ENCODE measurements at regions not wholly inside any gene's neighbourhood (a gene's known extent, or its start where the extent isn't known, plus 50 kb on each side); places are given as distances from the start of the nearest gene placed in this dataset.

- peak; percentile 70 for DNase-seq (ENCODE audit: low read depth, low spot score)
- in situ Hi-C loops (cut with HindIII; ENCODE audit: low sequenced_read_pairs): no loop called here
- no peak overlapping the region for H3K4me3 ChIP-seq (ENCODE audit: low read depth, low read length)
- no peak for TF ChIP-seq CTCF (IDR thresholded peaks at IDR 0.05; ENCODE audit: low read depth, low read length)
Measured at GRCh38 chr17:72510351-72511016, 389.7 kb downstream of the SOX9 start.

- DNase-seq (ENCODE audit: low read depth, low spot score): peak; percentile 42
- in situ Hi-C loops (cut with HindIII; ENCODE audit: low sequenced_read_pairs): no loop called here
- H3K4me3 ChIP-seq (ENCODE audit: low read depth, low read length): no peak overlapping the region
- no peak for TF ChIP-seq CTCF (IDR thresholded peaks at IDR 0.05; ENCODE audit: low read depth, low read length)
Measured at GRCh38 chr17:72511242-72511641, 390.4 kb downstream of the SOX9 start.

- DNase-seq (ENCODE audit: low read depth, low spot score): no peak
- in situ Hi-C loops (cut with HindIII; ENCODE audit: low sequenced_read_pairs): no loop called here
Measured at GRCh38 chr17:72511874-72512273, 391.1 kb downstream of the SOX9 start.

GRCh38 chr17:72512649-72513556, 392.1 kb downstream of the SOX9 start:
- TF ChIP-seq CTCF (IDR thresholded peaks at IDR 0.05; ENCODE audit: low read depth, low read length): no peak
- DNase-seq (ENCODE audit: low read depth, low spot score): no peak
- H3K4me3 ChIP-seq (ENCODE audit: low read depth, low read length): no peak overlapping the region
- in situ Hi-C loops (cut with HindIII; ENCODE audit: low sequenced_read_pairs): no loop called here

More at GRCh38 chr17:72511874-72512273, 391.1 kb downstream of the SOX9 start:
- TF ChIP-seq CTCF (IDR thresholded peaks at IDR 0.05; ENCODE audit: low read depth, low read length): no peak
- no peak overlapping the region for H3K4me3 ChIP-seq (ENCODE audit: low read depth, low read length)

- TF ChIP-seq CTCF (IDR thresholded peaks at IDR 0.05; ENCODE audit: low read depth, low read length): no peak
Measured at GRCh38 chr17:72514321-72514861, 393.6 kb downstream of the SOX9 start.

GRCh38 chr17:72514891-72515290, 394.1 kb downstream of the SOX9 start:
- TF ChIP-seq CTCF (IDR thresholded peaks at IDR 0.05; ENCODE audit: low read depth, low read length): no peak
- DNase-seq (ENCODE audit: low read depth, low spot score): peak; percentile 91
- H3K4me3 ChIP-seq (ENCODE audit: low read depth, low read length): no peak overlapping the region
- in situ Hi-C loops (cut with HindIII; ENCODE audit: low sequenced_read_pairs): no loop called here

More at GRCh38 chr17:72514321-72514861, 393.6 kb downstream of the SOX9 start:
- DNase-seq (ENCODE audit: low read depth, low spot score): no peak
- H3K4me3 ChIP-seq (ENCODE audit: low read depth, low read length): no peak overlapping the region
- in situ Hi-C loops (cut with HindIII; ENCODE audit: low sequenced_read_pairs): no loop called here
